CD14-positive monocyte (primary cell): ENCODE measurements at regions not wholly inside any gene's neighbourhood (a gene's known extent, or its start where the extent isn't known, plus 50 kb on each side); places are given as distances from the start of the nearest gene placed in this dataset.

ENCODE experiments used
- DNase-seq, 3 donors: peaks; one replicate each; pipeline ENCODE4 v3.0.0-alpha.2; 2011 to 2022
- H2AFZ ChIP-seq: 2 replicates; pipeline ENCODE4 v1.6.0; 2012; ENCODE audit warnings: mild to moderate bottlenecking, low read depth, low read length, inconsistent platforms; ENCODE audit not compliant: insufficient read depth, poor library complexity, severe bottlenecking
- H3K27ac ChIP-seq, 2 donors: 1 replicate in 1 of 2; 2 replicates in 1 of 2; pipeline ENCODE4 v1.5.1; 2012 to 2013; ENCODE audit warnings: low read length in 2 of 2, control low read depth in 1 of 2, inconsistent platforms in 1 of 2, low read depth in 1 of 2, mild to moderate bottlenecking in 1 of 2
- H3K27me3 ChIP-seq, 2 donors: one replicate each; pipeline versions ENCODE4 v1.6.0 to v1.6.1; 2011 to 2013; ENCODE audit warnings: low read length in 2 of 2; ENCODE audit not compliant: control insufficient read depth in 2 of 2, insufficient read depth in 2 of 2
- H3K36me3 ChIP-seq, 2 donors: replicated peaks in 1 of 2; 1 replicate in 1 of 2; 2 replicates in 1 of 2; pipeline versions ENCODE4 v1.5.1 to v1.6.1; 2012 to 2013; ENCODE audit warnings: low read length in 2 of 2, control low read depth in 1 of 2, inconsistent platforms in 1 of 2, mild to moderate bottlenecking in 1 of 2; ENCODE audit not compliant: insufficient read depth in 2 of 2, control insufficient read depth in 1 of 2
- H3K4me1 ChIP-seq, 2 donors: 1 replicate in 1 of 2; 2 replicates in 1 of 2; pipeline versions ENCODE4 v1.5.1 to v1.6.1; 2012 to 2013; ENCODE audit warnings: low read length in 2 of 2, control low read depth in 1 of 2, inconsistent platforms in 1 of 2, mild to moderate bottlenecking in 1 of 2, moderate library complexity in 1 of 2; ENCODE audit not compliant: insufficient read depth in 2 of 2, control insufficient read depth in 1 of 2
- H3K4me2 ChIP-seq: replicated peaks from 2 replicates; pipeline ENCODE3; 2012; ENCODE audit warnings: low read length, moderate library complexity, mild to moderate bottlenecking; ENCODE audit not compliant: poor library complexity, severe bottlenecking; ENCODE audit errors: extremely low read depth
- H3K4me3 ChIP-seq, 3 experiments: fragments of 200-600 bp in 1 of 3; sonication (generic) in 1 of 3; replicated peaks in 1 of 3; 1 replicate in 2 of 3; 2 replicates in 1 of 3; pipeline ENCODE4 v1.5.1; 2011 to 2013; ENCODE audit warnings: low read length in 3 of 3, mild to moderate bottlenecking in 3 of 3, control low read depth in 2 of 3, low read depth in 2 of 3, inconsistent platforms in 1 of 3, moderate library complexity in 1 of 3
- H3K79me2 ChIP-seq: 2 replicates; pipeline ENCODE4 v1.6.0; 2012; ENCODE audit warnings: mild to moderate bottlenecking, control low read depth, inconsistent platforms, low read length, moderate library complexity; ENCODE audit not compliant: insufficient read depth
- H3K9ac ChIP-seq: 2 replicates; pipeline ENCODE4 v1.6.0; 2017; ENCODE audit warnings: low read length, mild to moderate bottlenecking; ENCODE audit not compliant: insufficient read depth, poor library complexity, severe bottlenecking
- H3K9me3 ChIP-seq, 2 donors: replicated peaks in 1 of 2; 1 replicate in 1 of 2; 2 replicates in 1 of 2; pipeline versions ENCODE4 v1.5.1 to v1.6.1; 2012 to 2013; ENCODE audit warnings: low read length in 2 of 2, control low read depth in 1 of 2; ENCODE audit not compliant: control insufficient read depth in 1 of 2, insufficient read depth in 1 of 2
- H4K20me1 ChIP-seq: 2 replicates; pipeline ENCODE4 v1.6.0; 2012; ENCODE audit warnings: mild to moderate bottlenecking, low read length, control low read depth, moderate library complexity; ENCODE audit not compliant: insufficient read depth
- H3K27ac Mint-ChIP-seq, 7 donors: one replicate each; pipeline ENCODE4 v1.8.0; 2020; ENCODE audit warnings: mild to moderate bottlenecking in 7 of 7, mixed read lengths in 7 of 7, moderate library complexity in 6 of 7, inconsistent platforms in 2 of 7
- H3K27me3 Mint-ChIP-seq, 3 donors: one replicate each; pipeline ENCODE4 v1.8.0; 2021 to 2022; ENCODE audit warnings: low read depth in 3 of 3, mild to moderate bottlenecking in 3 of 3, mixed read lengths in 3 of 3, moderate library complexity in 3 of 3, inconsistent platforms in 1 of 3
- H3K36me3 Mint-ChIP-seq, 2 donors: one replicate each; pipeline ENCODE4 v1.8.0; 2020; ENCODE audit warnings: mixed read lengths in 2 of 2, inconsistent platforms in 1 of 2, mild to moderate bottlenecking in 1 of 2
- H3K4me1 Mint-ChIP-seq: one replicate; pipeline ENCODE4 v1.8.0; 2020; ENCODE audit warnings: mild to moderate bottlenecking, mixed read lengths
- H3K4me3 Mint-ChIP-seq, 2 donors: one replicate each; pipeline ENCODE4 v1.8.0; 2020; ENCODE audit warnings: mild to moderate bottlenecking in 2 of 2, mixed read lengths in 2 of 2, moderate library complexity in 1 of 2
- H3K9me3 Mint-ChIP-seq, 7 donors: one replicate each; pipeline ENCODE4 v1.8.0; 2020 to 2022; ENCODE audit warnings: mixed read lengths in 7 of 7, mild to moderate bottlenecking in 6 of 7, moderate library complexity in 6 of 7, inconsistent platforms in 2 of 7
- WGBS: methylation state at CpG from one replicate; pipeline ENCODE4 v1.1.5; 2013; ENCODE audit warnings: missing lambda C conversion rate; ENCODE audit not compliant: insufficient coverage; 5-methylcytosine and 5-hydroxymethylcytosine counted together
- intact Hi-C, 2 donors: fragments of 100-400 bp; cut with micrococcal nuclease; formaldehyde crosslinking; loops; one replicate each; pipeline versions ENCODE4 v1.15.0 to v1.15.1; 2023
- TF ChIP-seq, protein P1 (sequence below): fragments of 200-600 bp; IDR thresholded peaks from one replicate; pipeline ENCODE4 v1.8.0; 2022; ENCODE audit warnings: antibody characterized with exemption, mild to moderate bottlenecking

DNA sequence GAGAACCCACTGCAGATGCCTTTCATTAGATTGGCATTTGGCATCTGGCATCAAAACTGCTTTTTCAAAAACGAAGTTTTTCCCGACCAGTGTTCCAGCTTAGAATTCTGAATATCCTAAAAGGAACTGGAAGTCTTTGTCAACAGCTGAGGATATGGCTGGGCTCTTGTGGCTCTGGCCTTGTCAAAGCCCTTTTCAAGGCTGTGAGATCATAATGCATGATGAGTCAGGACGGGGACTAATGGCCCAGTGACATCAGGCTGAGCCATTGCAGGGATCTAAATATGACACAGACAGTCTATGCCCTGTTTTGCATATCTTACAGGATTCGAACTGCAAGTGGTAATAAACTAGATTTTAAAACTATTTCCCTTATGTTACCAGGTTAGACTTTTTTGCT lies 306.4 kb downstream of the PTTG2 start:
- intact Hi-C loops, result no loop called here
- TF ChIP-seq, protein P1, sequence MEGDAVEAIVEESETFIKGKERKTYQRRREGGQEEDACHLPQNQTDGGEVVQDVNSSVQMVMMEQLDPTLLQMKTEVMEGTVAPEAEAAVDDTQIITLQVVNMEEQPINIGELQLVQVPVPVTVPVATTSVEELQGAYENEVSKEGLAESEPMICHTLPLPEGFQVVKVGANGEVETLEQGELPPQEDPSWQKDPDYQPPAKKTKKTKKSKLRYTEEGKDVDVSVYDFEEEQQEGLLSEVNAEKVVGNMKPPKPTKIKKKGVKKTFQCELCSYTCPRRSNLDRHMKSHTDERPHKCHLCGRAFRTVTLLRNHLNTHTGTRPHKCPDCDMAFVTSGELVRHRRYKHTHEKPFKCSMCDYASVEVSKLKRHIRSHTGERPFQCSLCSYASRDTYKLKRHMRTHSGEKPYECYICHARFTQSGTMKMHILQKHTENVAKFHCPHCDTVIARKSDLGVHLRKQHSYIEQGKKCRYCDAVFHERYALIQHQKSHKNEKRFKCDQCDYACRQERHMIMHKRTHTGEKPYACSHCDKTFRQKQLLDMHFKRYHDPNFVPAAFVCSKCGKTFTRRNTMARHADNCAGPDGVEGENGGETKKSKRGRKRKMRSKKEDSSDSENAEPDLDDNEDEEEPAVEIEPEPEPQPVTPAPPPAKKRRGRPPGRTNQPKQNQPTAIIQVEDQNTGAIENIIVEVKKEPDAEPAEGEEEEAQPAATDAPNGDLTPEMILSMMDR, result no peak
- H3K27ac Mint-ChIP-seq, result no peak overlapping the region
- H3K4me1 Mint-ChIP-seq, result peaks cover 1% of the 10 kb centered on the region
- H2AFZ ChIP-seq, result no peak overlapping the region
- no peak overlapping the region for H3K4me3 Mint-ChIP-seq
- no peaks in the 10 kb centered on the region for H3K79me2 ChIP-seq
- H3K9me3 ChIP-seq, result no peaks in the 10 kb centered on the region
- no peaks in the 10 kb centered on the region for H3K36me3 Mint-ChIP-seq
- H3K27me3 Mint-ChIP-seq, result peaks cover 2% of the 10 kb centered on the region in 3 donors
- no peaks in the 10 kb centered on the region for H3K27me3 ChIP-seq
- no peaks in the 10 kb centered on the region for H3K4me1 ChIP-seq
- H3K4me2 ChIP-seq, result no peak overlapping the region
- no peaks in the 10 kb centered on the region for H4K20me1 ChIP-seq
- 76% methylated on average over 3 of the region's 4 CpGs for WGBS
- no peak overlapping the region for H3K27ac ChIP-seq
- no peak overlapping the region for H3K4me3 ChIP-seq
- H3K9me3 Mint-ChIP-seq, result peaks cover 0 to 9% (median 3%) of the 10 kb centered on the region in 7 donors
- no peaks in the 10 kb centered on the region for H3K36me3 ChIP-seq
- DNase-seq, result peak; percentile 3 to 51 (median 9)
- H3K9ac ChIP-seq, result no peak overlapping the region

DNA sequence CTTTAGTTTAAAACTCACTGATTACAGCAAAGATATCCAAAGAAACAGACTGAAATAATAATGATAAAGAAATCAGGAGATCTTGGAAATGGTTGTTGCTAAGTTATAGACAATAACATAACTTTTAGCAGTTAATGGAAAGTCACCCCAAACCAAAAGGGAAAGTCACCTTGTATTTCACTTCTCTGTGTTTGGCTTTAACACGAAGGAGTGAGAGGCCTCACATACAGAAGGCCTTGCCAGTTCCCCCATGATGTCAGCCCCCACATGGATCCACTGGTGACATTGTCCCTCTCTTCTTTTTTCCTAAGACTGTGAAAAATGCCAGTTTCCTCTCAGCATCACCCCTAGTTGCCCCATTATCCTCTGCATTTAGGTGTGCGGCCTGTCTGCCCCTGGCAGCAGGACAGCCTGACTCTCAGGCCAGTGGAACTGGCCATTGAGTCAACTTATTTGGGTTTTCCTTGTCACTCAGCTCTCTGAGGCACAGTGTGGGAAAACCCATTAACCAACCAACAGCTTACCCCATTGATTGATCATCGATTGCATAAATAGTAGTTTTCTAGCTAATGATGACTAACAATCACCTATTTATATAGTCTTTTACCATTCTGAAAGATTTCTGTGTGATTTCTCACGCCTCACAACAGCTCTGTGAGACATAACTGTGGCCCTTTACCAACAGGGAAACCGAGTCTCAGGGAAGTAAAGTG lies 308.1 kb downstream of the PTTG2 start:
- Mint-ChIP-seq H3K27me3 (peaks cover 2% of the 10 kb centered on the region in 3 donors), H3K4me1 (peaks cover 3% of the 10 kb centered on the region), H3K27ac (no peak overlapping the region), H3K4me3 (no peak overlapping the region), H3K9me3 (peaks cover 0 to 9% (median 3%) of the 10 kb centered on the region in 7 donors), H3K36me3 (no peaks in the 10 kb centered on the region)
- peak in 1 of 3 donors; percentile 8 for DNase-seq
- 95% methylated on average over 3 of the region's 5 CpGs for WGBS
- no peak overlapping the region for H3K4me3 ChIP-seq
- H3K4me1 ChIP-seq, result no peaks in the 10 kb centered on the region
- no peaks in the 10 kb centered on the region for H3K27me3 ChIP-seq
- TF ChIP-seq, protein P1, result no peak
- intact Hi-C loops, result no loop called here
- H3K4me2 ChIP-seq, result no peak overlapping the region
- no peaks in the 10 kb centered on the region for H4K20me1 ChIP-seq
- no peaks in the 10 kb centered on the region for H3K79me2 ChIP-seq
- H3K9me3 ChIP-seq, result no peaks in the 10 kb centered on the region
- no peak overlapping the region for H3K27ac ChIP-seq
- no peak overlapping the region for H3K9ac ChIP-seq
- no peak overlapping the region for H2AFZ ChIP-seq
- no peaks in the 10 kb centered on the region for H3K36me3 ChIP-seq
